ENCODE measurements at regions not wholly inside any gene's neighbourhood (a gene's known extent, or its start where the extent isn't known, plus 50 kb on each side); places are given as distances from the start of the nearest gene placed in this dataset.
"Not testable (repeated sequence)": the region's sequence is repeated elsewhere in the genome, so short reads cannot be mapped to it uniquely, and the experiment has no call there.

DNA sequence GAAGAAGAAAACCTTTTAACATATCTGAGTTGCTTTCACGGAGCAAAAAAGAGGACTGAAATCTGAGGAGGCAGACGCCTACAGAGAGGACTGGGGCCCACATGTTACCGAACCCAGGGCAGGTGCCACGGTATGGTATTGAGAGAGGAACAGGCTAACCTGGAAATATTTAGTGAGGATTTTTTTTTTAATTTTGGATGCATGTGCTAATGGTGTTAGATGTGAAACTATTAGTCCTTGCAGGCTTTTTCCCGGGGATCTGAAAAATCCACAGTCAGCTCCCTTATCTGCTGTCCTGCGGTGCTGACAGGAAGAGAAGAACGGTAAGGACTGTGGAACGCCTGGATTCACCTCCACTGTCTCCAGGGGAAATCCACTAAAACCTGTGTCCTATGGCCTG, 819.7 kb downstream of the TMEM121 start:
- H3K36me3 Mint-ChIP-seq: no peaks in the 10 kb centered on the region
- no peaks in the 10 kb centered on the region for H3K9me3 Mint-ChIP-seq
- peaks cover 5% of the 10 kb centered on the region for H3K27me3 Mint-ChIP-seq
- no peak overlapping the region for H3K27ac Mint-ChIP-seq
- DNase-seq: no peak
- no peak overlapping the region for H3K4me3 Mint-ChIP-seq
- peaks cover 3% of the 10 kb centered on the region for H3K4me1 Mint-ChIP-seq

DNA sequence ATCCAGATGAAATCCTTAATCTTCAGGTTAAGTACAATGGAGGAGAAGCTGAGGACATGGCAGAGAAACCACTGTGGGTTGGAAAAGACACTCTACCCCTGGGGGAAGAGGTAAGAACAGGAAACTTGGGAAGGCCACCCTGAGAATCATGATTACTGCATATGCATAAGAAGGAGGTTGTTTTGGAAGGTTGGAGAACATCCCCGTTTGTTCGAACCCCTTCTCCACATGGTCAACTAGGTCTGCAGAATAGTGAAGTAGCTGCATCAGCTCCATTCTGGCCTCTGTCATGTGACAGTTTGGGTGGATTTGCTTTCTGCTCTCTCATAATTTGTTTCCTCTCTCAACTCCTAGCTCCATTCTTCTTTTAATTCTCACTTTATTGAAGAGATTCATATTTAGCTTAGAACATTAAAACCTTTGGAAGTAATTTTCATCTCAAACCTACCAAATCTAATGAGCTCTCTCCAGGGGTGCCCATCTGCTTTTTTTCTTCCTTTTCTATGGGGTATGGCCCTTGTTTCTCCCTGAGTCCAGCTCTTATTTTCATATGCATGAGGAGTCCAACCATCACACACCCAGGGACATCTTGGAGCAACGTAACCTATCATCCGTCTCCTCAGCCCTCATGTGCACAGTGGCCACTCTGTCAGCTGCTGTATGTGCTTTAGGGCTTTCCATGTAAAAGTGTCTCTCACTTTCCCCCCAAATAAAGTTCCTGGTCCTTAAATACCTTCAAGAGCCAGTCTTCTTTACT, 820.3 kb downstream of the TMEM121 start:
- Mint-ChIP-seq H3K36me3 (no peaks in the 10 kb centered on the region), H3K9me3 (no peaks in the 10 kb centered on the region), H3K27me3 (peaks cover 5% of the 10 kb centered on the region), H3K4me1 (peaks cover 3% of the 10 kb centered on the region), H3K4me3 (no peak overlapping the region), H3K27ac (no peak overlapping the region)
- no peak for DNase-seq

DNA sequence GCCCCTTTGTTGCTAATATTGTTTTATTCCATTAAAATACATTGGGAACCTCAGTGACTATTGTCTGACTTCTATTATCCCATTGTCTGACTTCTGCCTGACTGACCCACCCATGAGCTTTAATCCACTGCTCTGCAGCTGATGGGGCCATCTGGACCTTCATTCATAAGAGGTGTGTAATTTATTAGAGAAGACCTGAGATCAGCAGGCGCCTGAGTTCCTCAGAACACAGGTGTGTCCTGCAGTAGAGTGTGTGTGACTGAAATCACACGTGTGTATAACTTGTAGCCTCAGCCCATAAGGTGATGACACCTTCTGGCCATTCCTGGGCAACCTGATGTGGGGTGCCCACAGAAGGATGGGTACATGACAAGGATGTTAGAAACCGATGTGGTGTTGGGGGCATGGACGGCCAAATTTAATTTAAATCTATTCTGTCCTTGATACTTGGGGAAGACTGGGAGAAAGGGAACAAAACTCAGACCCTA, 821.0 kb downstream of the TMEM121 start:
- no peak overlapping the region for H3K4me3 Mint-ChIP-seq
- H3K4me1 Mint-ChIP-seq: peaks cover 3% of the 10 kb centered on the region
- peaks cover 5% of the 10 kb centered on the region for H3K27me3 Mint-ChIP-seq
- DNase-seq: no peak
- no peaks in the 10 kb centered on the region for H3K9me3 Mint-ChIP-seq
- no peaks in the 10 kb centered on the region for H3K36me3 Mint-ChIP-seq
- no peak overlapping the region for H3K27ac Mint-ChIP-seq

DNA sequence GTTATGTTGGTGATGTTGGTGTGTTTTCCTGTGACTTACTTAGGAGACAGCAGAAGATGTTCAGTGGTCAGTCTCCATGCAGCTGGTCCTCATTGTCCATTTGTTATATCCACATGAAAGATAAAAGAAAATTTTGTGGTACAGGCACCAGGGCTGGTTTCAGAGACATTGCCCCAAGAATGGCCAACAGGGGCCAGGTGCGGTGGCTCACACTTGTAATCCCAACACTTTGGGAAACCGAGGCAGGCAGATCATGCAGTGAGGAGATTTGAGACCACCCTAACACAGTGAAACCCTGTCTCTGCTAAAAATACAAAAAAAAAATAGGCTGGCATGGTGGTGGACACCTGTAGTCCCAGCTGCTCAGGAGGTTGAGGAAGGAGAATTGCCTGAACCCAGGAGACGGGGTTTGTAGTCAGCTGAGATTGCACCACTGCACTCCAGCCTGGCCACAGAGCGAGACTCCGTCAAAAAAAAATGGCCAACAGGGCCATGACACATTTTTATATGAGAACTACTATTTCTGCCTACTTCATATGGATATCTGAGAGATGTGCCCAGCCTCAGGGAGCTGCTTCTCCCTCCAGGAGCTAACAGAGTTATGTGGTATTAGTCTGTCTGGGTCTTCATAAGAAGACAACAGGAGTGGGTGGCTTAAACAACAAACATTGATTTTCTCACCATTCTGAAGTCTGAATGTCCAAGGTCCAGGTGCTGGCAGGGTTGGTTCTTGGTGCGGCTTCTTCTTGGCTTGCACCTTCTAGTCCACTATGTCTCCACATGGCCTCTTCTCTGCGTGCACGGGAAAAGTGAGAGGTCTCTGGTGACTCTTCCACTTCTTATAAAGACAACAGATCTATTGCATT, 821.7 kb downstream of the TMEM121 start:
- Mint-ChIP-seq H3K27ac (no peak overlapping the region), H3K4me1 (peaks cover 3% of the 10 kb centered on the region), H3K4me3 (no peak overlapping the region), H3K27me3 (peaks cover 5% of the 10 kb centered on the region), H3K36me3 (no peaks in the 10 kb centered on the region), H3K9me3 (no peaks in the 10 kb centered on the region)
- DNase-seq: no peak

DNA sequence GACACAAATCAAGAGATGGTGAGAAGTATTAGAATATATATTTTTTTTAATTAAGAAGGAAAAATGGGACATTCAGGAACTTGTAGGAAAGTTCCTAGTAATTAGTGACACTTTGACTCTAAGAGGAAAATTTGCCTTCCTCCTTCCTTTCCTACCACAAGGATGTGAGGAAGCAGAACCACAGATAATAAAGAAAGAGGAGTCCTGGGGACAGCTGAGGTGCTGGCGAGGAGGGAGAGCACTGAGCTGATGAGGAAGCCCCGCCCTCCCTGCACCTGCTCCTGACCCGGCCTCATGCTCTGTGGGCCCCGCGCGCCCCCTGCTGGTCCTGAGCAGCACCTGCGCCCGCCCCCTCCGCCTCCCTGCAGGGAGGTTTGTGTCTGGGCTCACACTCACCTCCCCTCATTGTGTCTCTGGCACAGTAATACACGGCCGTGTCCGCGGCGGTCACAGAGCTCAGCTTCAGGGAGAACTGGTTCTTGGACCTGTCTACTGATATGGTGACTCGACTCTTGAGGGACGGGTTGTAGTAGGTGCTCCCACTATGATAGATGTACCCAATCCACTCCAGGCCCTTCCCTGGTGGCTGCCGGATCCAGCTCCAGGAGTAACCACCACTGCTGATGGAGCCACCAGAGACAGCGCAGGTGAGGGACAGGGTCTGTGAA, 822.6 kb downstream of the TMEM121 start:
- not testable (repeated sequence) for H3K27ac Mint-ChIP-seq, H3K36me3 Mint-ChIP-seq, H3K4me1 Mint-ChIP-seq, H3K9me3 Mint-ChIP-seq, H3K27me3 Mint-ChIP-seq, H3K4me3 Mint-ChIP-seq
- peak; percentile 83 for DNase-seq

DNA sequence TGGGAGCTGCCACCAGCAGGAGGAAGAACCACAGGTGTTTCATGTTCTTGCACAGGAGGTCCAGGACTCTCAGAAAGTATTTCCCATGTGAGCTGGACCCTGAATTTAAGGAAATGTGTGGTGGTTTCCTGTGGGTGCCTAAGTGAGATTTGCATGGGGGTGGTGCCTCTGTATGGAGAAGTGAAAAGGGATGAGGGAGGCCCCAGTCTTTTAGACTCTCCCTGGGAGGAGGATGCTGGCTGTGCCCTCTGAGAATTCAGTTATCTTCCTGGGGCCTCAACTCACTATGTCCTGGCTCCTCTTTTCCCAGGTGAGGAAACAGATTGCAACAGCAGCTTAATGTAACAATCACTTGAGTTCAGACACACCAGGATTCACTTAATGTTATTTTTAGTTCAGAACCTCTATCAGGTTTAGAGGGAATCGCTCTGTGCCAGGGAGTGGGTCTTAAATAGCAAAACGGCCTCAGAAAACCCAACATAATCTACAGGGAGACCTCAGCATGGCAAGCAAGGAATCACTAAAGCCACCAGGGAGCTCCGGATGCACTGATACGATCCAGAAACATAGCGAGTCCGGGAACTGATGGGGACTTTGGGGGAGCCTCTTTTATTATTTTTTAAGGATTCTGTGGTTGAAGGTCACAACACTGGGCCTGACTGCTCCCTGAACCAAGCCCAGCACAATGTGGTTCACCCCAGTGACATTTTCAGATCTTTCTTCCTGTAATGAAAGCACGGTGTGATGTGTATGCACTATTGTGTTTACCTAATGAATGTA, 823.5 kb downstream of the TMEM121 start:
- H3K4me1 Mint-ChIP-seq, DNase-seq, H3K27me3 Mint-ChIP-seq, H3K4me3 Mint-ChIP-seq, H3K9me3 Mint-ChIP-seq, H3K36me3 Mint-ChIP-seq, H3K27ac Mint-ChIP-seq: not testable (repeated sequence)

DNA sequence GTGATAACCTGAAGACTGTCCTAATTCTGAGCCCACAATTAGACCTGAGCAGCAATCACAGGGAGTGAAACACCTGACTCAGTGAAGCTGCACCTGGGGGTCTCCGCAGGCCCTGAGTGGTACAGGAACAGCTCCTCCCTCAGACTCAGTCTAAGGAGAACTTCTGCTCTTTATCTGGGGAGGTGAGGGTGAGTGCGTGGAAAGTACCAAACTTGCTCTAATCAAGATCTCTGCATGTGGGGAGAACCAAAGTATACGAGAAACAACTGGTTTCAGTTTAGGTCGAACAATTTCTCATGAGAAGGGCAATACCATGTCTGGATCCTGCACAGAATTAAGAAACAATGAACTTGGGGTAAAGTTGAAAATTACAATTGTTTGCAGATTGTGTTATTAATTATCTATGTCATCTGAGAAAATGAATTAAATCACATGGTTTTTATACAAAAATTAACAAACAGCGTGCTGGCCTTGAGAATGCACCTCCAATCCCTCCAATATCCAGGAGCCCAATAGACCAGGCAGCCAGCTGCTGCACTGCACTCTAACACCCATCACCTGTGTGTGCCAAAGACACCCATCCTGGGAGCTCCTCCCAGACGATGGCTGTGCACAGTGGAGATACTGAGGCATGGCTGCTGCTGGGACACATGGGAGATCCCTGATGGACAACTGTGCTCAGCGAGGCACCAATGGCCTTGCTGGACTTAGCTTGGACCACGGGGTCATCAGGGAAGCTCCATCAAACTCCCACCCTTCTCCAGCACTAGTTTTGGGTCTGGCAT, 828.8 kb downstream of the TMEM121 start:
- not testable (repeated sequence) for H3K4me3 Mint-ChIP-seq, DNase-seq, H3K36me3 Mint-ChIP-seq, H3K27ac Mint-ChIP-seq, H3K9me3 Mint-ChIP-seq, H3K4me1 Mint-ChIP-seq
- H3K27me3 Mint-ChIP-seq: peaks cover 22% of the 10 kb centered on the region

DNA sequence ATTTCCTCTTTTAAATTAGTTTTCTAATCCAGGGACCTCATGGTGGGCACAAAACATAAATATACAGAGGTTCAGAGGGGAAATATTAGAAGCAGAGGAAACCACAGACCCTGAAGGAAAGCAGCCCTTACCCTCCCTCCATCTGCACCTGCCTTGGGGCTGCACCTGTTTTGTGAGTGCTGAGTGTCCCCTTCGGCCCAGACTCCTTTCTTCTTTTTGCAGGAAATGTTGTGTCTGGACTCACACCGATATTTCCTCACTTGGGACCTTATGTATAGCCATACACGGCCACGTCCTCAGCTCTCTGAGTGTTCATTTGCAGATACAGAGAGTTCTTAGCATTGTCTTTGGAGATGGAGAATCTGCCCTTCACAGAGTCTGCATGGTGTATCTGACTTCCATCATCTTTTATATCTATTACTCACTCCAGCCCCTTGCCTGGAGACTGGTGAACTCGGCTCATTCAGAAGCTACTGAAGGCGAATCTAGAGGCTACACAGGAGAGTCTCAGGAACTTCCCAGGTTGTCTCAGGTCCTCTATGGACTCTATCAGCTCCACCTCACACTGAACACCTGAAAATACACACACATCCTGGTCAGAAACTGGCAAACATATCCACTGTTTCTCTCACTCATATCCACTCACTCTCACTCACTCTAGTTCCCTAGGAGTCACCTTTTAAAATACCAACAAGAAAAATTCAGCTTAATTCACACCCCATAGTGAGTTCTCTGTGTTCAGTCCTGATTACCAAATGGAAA, 829.7 kb downstream of the TMEM121 start:
- DNase-seq, H3K4me3 Mint-ChIP-seq, H3K27ac Mint-ChIP-seq, H3K36me3 Mint-ChIP-seq, H3K9me3 Mint-ChIP-seq, H3K4me1 Mint-ChIP-seq: not testable (repeated sequence)
- H3K27me3 Mint-ChIP-seq: peaks cover 23% of the 10 kb centered on the region

DNA sequence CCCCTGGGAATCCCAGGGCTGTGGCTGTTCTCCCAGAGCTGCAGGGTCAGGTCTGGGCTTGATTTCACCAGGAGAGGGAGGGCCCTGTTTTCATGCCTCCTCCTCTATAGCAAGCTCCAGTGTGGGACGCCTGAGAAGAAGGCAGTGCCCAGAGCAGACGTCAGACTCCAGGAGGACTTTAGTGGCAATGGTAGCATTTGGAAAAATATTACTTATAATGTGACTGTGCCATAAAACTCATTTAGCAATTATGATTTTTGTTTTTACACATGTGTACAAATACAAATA, 830.2 kb downstream of the TMEM121 start:
- H3K4me1 Mint-ChIP-seq, DNase-seq, H3K9me3 Mint-ChIP-seq, H3K27ac Mint-ChIP-seq, H3K4me3 Mint-ChIP-seq, H3K36me3 Mint-ChIP-seq: not testable (repeated sequence)
- peaks cover 28% of the 10 kb centered on the region for H3K27me3 Mint-ChIP-seq

DNA sequence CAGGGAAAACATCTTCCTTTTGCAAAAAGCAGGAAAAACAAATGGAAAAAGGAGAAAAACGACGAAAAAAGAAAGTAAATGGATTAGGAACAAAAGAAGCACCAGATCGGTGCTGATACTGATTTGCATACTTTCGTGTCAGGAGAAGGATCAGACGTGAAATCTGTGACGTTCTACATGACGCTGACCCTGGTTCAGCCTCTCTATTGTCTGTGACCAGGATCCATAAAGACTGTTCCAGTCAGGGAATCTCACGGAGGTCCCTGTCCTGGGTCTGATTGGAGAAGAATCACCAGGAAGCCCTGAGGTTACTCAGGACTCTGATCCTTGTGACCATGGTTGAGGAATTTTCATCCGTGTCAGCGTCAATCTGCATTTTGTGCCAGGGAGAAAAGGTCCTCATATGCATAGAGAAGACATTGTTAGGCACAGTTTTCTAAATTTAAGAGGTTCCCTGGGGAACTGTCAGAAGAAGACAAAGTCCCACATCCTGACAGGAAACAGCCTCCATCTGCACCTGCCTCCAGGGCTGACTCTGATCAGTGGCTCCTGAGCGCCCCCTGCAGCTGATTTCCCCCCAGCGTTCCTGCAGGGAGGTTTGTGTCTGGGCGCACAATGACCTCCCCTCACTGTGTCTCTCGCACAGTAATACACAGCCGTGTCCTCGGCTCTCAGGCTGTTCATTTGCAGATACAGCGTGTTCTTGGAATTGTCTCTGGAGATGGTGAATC, 832.9 kb downstream of the TMEM121 start:
- not testable (repeated sequence) for H3K36me3 Mint-ChIP-seq, H3K4me3 Mint-ChIP-seq, H3K4me1 Mint-ChIP-seq, H3K9me3 Mint-ChIP-seq, H3K27ac Mint-ChIP-seq
- peaks cover 30% of the 10 kb centered on the region for H3K27me3 Mint-ChIP-seq
- peak; percentile 59 for DNase-seq

DNA sequence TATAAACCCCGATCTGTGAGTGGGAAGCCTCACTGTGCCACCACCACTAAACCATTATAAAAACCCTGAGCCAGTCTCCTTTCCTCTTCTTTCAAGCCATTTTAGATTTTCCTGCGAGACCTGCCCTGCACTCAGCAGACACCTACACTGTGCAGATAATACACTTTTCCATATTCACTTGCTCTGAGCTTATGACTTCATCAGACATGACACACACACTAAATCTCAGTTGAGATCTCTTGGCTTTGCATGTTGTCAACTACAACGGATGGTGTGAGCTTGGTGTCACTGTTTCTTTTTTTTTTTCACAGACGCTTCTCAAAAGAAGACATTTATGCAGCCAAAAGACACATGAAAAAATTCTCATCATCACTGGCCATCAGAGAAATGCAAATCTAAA, 839.0 kb downstream of the TMEM121 start:
- peaks cover 15% of the 10 kb centered on the region for H3K27me3 Mint-ChIP-seq
- H3K9me3 Mint-ChIP-seq, DNase-seq, H3K4me1 Mint-ChIP-seq, H3K36me3 Mint-ChIP-seq, H3K4me3 Mint-ChIP-seq, H3K27ac Mint-ChIP-seq: not testable (repeated sequence)

DNA sequence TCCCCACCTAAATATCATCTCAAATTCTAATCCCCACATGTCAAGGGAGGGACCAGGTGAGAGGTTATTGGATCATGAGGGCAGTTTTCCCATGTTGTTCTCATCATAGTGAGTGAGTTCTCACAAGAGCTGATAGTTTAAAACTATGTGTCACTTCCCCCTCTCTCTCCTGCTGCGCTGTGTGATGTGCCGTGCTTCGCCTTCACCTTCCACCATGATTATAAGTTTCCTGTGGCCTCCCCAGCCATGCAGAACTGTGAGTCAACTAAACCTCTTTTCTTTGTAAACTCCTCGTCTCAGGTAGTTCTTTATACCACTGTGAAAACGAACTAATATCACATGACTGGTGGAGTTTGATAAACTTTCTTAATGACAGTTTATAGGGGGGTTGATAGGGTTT, 839.5 kb downstream of the TMEM121 start:
- not testable (repeated sequence) for H3K36me3 Mint-ChIP-seq, H3K27ac Mint-ChIP-seq, DNase-seq, H3K4me3 Mint-ChIP-seq, H3K4me1 Mint-ChIP-seq, H3K9me3 Mint-ChIP-seq
- peaks cover 15% of the 10 kb centered on the region for H3K27me3 Mint-ChIP-seq

DNA sequence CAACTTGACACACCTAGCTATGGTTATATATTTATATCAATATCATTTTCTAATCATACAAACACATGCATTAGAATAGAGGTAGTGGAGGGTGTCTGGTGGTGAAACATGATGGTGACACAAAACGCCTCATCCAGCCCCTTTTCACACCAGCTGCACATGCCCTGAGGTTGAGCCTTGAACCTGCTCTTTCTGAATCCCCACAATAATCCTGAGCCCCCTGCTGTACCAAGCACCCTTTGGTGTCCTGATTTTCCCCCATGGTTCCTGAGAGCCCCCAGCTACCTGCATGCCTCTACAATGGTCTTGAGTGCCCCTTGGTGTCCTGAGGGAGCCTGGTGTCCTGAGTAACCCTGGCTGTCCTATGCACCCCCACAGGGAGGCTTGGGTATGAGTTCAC, 840.6 kb downstream of the TMEM121 start:
- not testable (repeated sequence) for H3K4me3 Mint-ChIP-seq, H3K9me3 Mint-ChIP-seq, H3K27ac Mint-ChIP-seq

More for the DNA sequence above, 840.6 kb downstream of the TMEM121 start:
- not testable (repeated sequence) for DNase-seq, H3K36me3 Mint-ChIP-seq, H3K4me1 Mint-ChIP-seq
- peaks cover 15% of the 10 kb centered on the region for H3K27me3 Mint-ChIP-seq

All from activated naive CD8-positive, alpha-beta T cell treated with anti-CD3 and anti-CD28 coated beads for 36 hours (primary cell).